ENCODE measurements at regions not wholly inside any gene's neighbourhood (a gene's known extent, or its start where the extent isn't known, plus 50 kb on each side); places are given as distances from the start of the nearest gene placed in this dataset.

DNA sequence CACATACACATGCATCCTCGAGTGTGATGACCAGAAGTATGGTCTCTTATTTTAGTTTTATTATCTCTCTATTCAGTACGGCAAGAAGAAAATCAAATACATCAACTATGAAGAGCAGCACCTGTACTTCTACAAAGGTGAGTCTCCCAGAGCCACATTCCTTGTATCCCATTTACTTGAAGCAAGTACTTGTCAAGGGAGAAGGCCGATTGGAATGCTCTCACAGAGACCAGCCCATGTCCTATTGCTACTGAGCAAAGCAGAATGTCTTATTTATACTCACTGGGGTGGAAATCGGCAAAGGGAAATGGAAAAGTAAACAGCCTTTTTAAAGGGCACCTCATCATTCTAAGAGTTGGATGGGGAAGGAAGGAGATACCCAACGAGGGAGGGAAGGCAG lies 72.6 kb upstream of the OR5AK2 start:
- intact Hi-C loops (cut with micrococcal nuclease), result no loop called here
- Histone ChIP-seq H3K27me3 (ENCODE audit: low read depth) (no peaks in the 10 kb centered on the region), H3K27ac (replicated peaks) (no peak overlapping the region), H3K36me3 (no peaks in the 10 kb centered on the region), H3K9me3 (replicated peaks) (peaks cover 11% of the 10 kb centered on the region), H3K4me1 (no peaks in the 10 kb centered on the region), H3K4me3 (no peak overlapping the region)
- DNase-seq, result no peak
- TF ChIP-seq, protein P1, sequence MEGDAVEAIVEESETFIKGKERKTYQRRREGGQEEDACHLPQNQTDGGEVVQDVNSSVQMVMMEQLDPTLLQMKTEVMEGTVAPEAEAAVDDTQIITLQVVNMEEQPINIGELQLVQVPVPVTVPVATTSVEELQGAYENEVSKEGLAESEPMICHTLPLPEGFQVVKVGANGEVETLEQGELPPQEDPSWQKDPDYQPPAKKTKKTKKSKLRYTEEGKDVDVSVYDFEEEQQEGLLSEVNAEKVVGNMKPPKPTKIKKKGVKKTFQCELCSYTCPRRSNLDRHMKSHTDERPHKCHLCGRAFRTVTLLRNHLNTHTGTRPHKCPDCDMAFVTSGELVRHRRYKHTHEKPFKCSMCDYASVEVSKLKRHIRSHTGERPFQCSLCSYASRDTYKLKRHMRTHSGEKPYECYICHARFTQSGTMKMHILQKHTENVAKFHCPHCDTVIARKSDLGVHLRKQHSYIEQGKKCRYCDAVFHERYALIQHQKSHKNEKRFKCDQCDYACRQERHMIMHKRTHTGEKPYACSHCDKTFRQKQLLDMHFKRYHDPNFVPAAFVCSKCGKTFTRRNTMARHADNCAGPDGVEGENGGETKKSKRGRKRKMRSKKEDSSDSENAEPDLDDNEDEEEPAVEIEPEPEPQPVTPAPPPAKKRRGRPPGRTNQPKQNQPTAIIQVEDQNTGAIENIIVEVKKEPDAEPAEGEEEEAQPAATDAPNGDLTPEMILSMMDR (IDR thresholded peaks at IDR 0.05; ENCODE audit: borderline replicate concordance), result no peak

DNA sequence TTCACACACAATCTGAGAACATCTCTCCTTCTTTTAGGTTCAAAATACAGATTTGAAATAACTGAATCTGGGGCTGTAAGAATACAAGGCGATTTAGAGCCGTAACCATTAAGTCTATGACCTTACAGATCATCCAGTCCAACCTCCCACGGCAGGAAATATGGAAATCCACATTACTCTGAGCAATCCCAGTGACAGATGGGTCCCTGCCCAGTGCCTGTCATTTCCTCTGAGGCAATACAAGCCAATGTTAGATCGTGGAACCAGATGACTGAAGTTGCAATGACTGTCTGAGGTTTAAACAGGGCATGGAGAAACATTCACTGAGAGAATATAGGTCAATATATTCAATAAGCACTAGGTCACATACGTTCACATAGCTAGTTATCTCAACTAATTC lies 77.4 kb upstream of the OR5AK2 start:
- Histone ChIP-seq H3K27ac (replicated peaks) (no peak overlapping the region), H3K4me3 (no peak overlapping the region), H3K4me1 (no peaks in the 10 kb centered on the region), H3K9me3 (replicated peaks) (peaks cover 8% of the 10 kb centered on the region), H3K27me3 (ENCODE audit: low read depth) (no peaks in the 10 kb centered on the region), H3K36me3 (no peaks in the 10 kb centered on the region)
- intact Hi-C loops (cut with micrococcal nuclease), result no loop called here
- TF ChIP-seq, protein P1 (IDR thresholded peaks at IDR 0.05; ENCODE audit: borderline replicate concordance), result no peak
- DNase-seq, result no peak

DNA sequence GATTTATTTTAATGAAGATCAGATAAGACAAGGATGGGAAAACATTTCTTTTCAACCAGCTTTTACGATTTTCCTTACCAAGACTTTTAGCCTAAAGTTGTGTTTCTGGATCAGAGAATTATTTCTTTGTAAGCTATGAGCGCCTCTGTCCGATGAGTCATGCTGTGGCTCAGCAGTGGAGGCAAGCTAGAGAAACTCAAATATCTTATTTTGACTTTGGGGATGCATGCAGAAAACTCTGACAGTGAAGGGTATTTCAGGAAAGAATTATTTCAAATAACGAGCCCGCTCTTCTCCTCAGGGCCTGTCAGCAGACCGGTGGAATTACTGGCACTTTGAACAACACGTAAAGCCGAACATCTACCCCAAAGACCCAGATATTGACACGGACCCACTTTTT lies 77.9 kb upstream of the OR5AK2 start:
- no peaks in the 10 kb centered on the region for H3K27me3 ChIP-seq (ENCODE audit: low read depth)
- H3K36me3 ChIP-seq, result no peaks in the 10 kb centered on the region
- H3K27ac ChIP-seq (replicated peaks), result no peak overlapping the region
- TF ChIP-seq, protein P1 (IDR thresholded peaks at IDR 0.05; ENCODE audit: borderline replicate concordance), result no peak
- peaks cover 8% of the 10 kb centered on the region for H3K9me3 ChIP-seq (replicated peaks)
- no peak overlapping the region for H3K4me3 ChIP-seq
- no peaks in the 10 kb centered on the region for H3K4me1 ChIP-seq
- DNase-seq, result no peak
- intact Hi-C loops (cut with micrococcal nuclease), result no loop called here

DNA sequence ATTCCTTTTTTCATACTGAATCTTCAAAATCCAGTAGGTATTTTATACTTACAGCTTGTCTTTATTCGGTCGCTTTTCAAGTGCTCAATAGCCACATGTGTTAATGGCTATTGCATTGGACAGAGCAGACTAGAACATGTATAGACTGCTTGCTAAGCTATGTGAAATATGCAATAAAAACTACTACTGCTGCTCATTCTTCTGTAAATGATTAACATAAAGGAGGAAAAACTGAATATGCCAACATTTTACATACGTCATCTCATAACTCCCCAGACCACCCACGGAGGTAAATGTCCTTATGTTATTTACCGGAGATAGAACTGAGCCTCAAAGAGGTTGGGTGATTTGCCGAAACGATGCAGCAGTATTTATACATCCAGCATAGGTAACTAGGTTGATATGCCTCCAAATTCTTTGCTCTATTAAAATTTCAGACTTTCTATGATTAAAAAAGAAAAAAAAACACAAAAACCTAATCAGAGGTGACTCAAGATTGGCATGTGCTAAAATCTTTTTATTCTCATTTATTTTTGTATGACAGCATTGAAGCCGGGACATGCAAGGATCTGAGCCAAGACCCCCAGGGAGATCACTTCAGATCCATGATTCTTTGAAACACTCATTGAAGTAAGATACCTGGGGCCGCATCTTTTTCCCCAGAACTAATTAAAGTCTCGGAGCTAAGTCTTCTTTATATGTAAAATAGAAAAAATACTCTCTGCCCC lies 78.5 kb upstream of the OR5AK2 start:
- TF ChIP-seq, protein P1 (IDR thresholded peaks at IDR 0.05; ENCODE audit: borderline replicate concordance), result no peak
- H3K9me3 ChIP-seq (replicated peaks), result peaks cover 8% of the 10 kb centered on the region

DNA sequence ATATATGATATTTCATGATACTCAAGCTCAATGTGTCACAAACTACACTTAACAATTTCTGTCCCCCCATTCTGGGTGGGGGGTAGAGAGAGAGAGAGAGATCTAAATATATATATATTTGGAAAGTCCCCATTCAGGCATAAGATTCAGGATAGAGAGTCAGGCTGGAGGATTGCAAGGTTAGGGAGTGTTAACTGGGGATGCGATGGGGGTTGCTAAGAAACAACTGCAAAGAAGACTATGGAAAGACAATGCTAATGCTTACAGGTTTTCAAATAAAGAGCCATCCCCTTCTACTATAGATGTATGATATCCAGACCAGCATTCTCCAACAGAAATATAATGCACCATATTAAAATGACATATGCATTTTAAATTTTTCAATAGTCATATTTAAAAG lies 79.2 kb upstream of the OR5AK2 start:
- Histone ChIP-seq H3K4me1 (no peaks in the 10 kb centered on the region), H3K27ac (replicated peaks) (no peak overlapping the region), H3K36me3 (no peaks in the 10 kb centered on the region), H3K27me3 (ENCODE audit: low read depth) (no peaks in the 10 kb centered on the region), H3K4me3 (no peak overlapping the region), H3K9me3 (replicated peaks) (peaks cover 11% of the 10 kb centered on the region)
- intact Hi-C loops (cut with micrococcal nuclease), result no loop called here
- TF ChIP-seq, protein P1 (IDR thresholded peaks at IDR 0.05; ENCODE audit: borderline replicate concordance), result no peak
- no peak for DNase-seq

More for the DNA sequence above, 78.5 kb upstream of the OR5AK2 start:
- no peak overlapping the region for H3K4me3 ChIP-seq
- H3K4me1 ChIP-seq, result no peaks in the 10 kb centered on the region
- no peaks in the 10 kb centered on the region for H3K27me3 ChIP-seq (ENCODE audit: low read depth)
- H3K27ac ChIP-seq (replicated peaks), result no peak overlapping the region
- intact Hi-C loops (cut with micrococcal nuclease), result no loop called here
- no peak for DNase-seq
- no peaks in the 10 kb centered on the region for H3K36me3 ChIP-seq

Data from left ventricle myocardium inferior (tissue), 1 donor.